Stimulated activated CD8-positive, alpha-beta memory T cell treated with anti-CD3 and anti-CD28 coated beads, Interleukin-7, amount 100 ng/mL, for 4 hours (primary cell): ENCODE measurements at regions not wholly inside any gene's neighbourhood (a gene's known extent, or its start where the extent isn't known, plus 50 kb on each side); places are given as distances from the start of the nearest gene placed in this dataset.
"Not testable (repeated sequence)": the region's sequence is repeated elsewhere in the genome, so short reads cannot be mapped to it uniquely, and the experiment has no call there.

Experiments used
- DNase-seq, 2 donors: peaks; one replicate each; pipeline ENCODE4 v3.0.0-alpha.2; 2020; ENCODE audit warnings: low read depth in 2 of 2

- DNase-seq: no peak
Observed at GRCh38 chr21:15119486-15119885, 54.7 kb upstream of the NRIP1 start.

- no peak for DNase-seq
Observed at GRCh38 chr21:15121097-15121654, 56.4 kb upstream of the NRIP1 start.

- no peak for DNase-seq
Observed at GRCh38 chr21:15121655-15122120, 56.9 kb upstream of the NRIP1 start.

GRCh38 chr21:15122241-15122640, 57.4 kb upstream of the NRIP1 start:
- DNase-seq: no peak

GRCh38 chr21:15124731-15125130, 59.9 kb upstream of the NRIP1 start:
- DNase-seq: no peak

GRCh38 chr21:15126948-15127347, 62.1 kb upstream of the NRIP1 start:
- no peak for DNase-seq

- DNase-seq: no peak
Observed at GRCh38 chr21:15127437-15127836, 62.6 kb upstream of the NRIP1 start.

GRCh38 chr21:15128267-15128666, 63.5 kb upstream of the NRIP1 start:
- DNase-seq: no peak

- DNase-seq: not testable (repeated sequence)
Observed at GRCh38 chr21:15128714-15129113, 63.9 kb upstream of the NRIP1 start.

GRCh38 chr21:15130326-15130725, 65.5 kb upstream of the NRIP1 start:
- DNase-seq: no peak

- no peak for DNase-seq
Observed at GRCh38 chr21:15130751-15131150, 66.0 kb upstream of the NRIP1 start.

- no peak for DNase-seq
Observed at GRCh38 chr21:15132781-15133180, 68.0 kb upstream of the NRIP1 start.

GRCh38 chr21:15134701-15135470, 70.1 kb upstream of the NRIP1 start:
- DNase-seq: no peak

GRCh38 chr21:15135867-15136629, 71.2 kb upstream of the NRIP1 start:
- no peak for DNase-seq

- no peak for DNase-seq
Observed at GRCh38 chr21:15138490-15138889, 73.7 kb upstream of the NRIP1 start.

GRCh38 chr21:15139898-15140297, 75.1 kb upstream of the NRIP1 start:
- no peak for DNase-seq

GRCh38 chr21:15140321-15141019, 75.7 kb upstream of the NRIP1 start:
- no peak for DNase-seq

GRCh38 chr21:15141261-15141970, 76.6 kb upstream of the NRIP1 start:
- no peak for DNase-seq

GRCh38 chr21:15144026-15144425, 79.2 kb upstream of the NRIP1 start:
- no peak for DNase-seq

- no peak for DNase-seq
Observed at GRCh38 chr21:15148437-15148836, 83.6 kb upstream of the NRIP1 start.

GRCh38 chr21:15149600-15150224, 84.9 kb upstream of the NRIP1 start:
- no peak for DNase-seq
